ENCODE measurements at regions not wholly inside any gene's neighbourhood (a gene's known extent, or its start where the extent isn't known, plus 50 kb on each side); places are given as distances from the start of the nearest gene placed in this dataset.

DNA sequence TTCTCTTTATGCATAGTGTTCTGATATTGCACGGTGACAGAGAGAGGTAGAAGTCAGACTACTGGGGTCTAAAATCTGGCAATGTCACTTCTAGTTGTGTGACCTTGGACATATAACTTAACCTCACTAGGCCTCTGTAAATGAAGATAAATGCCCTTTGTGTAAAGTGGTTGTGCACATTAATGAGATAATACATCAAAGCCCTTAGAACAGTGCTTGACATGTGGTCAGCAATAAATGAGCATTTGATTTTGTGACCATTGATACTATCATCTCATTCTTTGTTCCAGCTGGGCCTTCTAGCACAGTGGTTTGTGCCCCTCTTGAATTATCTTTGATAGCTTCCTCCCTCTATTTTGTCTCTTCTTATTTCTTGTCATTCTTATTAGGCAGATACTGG is 74.1 kb upstream of the C10orf90 start:
- TF ChIP-seq CTCF (tag by site-specific recombination; IDR thresholded peaks at IDR 0.05) (no peak), ZBTB21 (tag by site-specific recombination; IDR thresholded peaks at IDR 0.05) (no peak), ZBTB11 (tag by site-specific recombination; conservative IDR thresholded peaks at IDR 0.05; ENCODE audit: low read depth) (no peak), ZNF513 (tag by site-specific recombination; IDR thresholded peaks at IDR 0.05) (no peak), ZBTB8A (tag by site-specific recombination; IDR thresholded peaks at IDR 0.05) (no peak), REPIN1 (tag by site-specific recombination; IDR thresholded peaks at IDR 0.05; ENCODE audit: low read depth) (no peak), ZBTB17 (tag by site-specific recombination; IDR thresholded peaks at IDR 0.05) (no peak)
